Mammary epithelial cell (primary cell): ENCODE measurements at regions not wholly inside any gene's neighbourhood (a gene's known extent, or its start where the extent isn't known, plus 50 kb on each side); places are given as distances from the start of the nearest gene placed in this dataset.

Source experiments
- CTCF ChIP-seq, 2 donors: IDR thresholded peaks in 1 of 2; conservative IDR thresholded peaks in 1 of 2; 2 replicates each; pipeline ENCODE4 v1.5.1; 2011 to 2012; ENCODE audit warnings: inconsistent platforms in 2 of 2, low read length in 2 of 2, mild to moderate bottlenecking in 2 of 2, control low read depth in 1 of 2, low read depth in 1 of 2; ENCODE audit not compliant: insufficient read depth in 1 of 2; ENCODE audit errors: extremely low read depth in 1 of 2
- EZH2 ChIP-seq: IDR thresholded peaks from 2 replicates; pipeline ENCODE4 v1.6.1; 2012; ENCODE audit warnings: low read length, inconsistent platforms, borderline replicate concordance

- no peak for TF ChIP-seq CTCF (conservative IDR thresholded peaks at IDR 0.05 in 1 of 2, IDR thresholded peaks at IDR 0.05 in 1 of 2; ENCODE audit: extremely low read depth in 1 of 2, insufficient read depth in 1 of 2, low read depth in 1 of 2, low read length in 2 of 2)
- no peak for TF ChIP-seq EZH2
Observed at GRCh38 chr11:24389575-24389974, 107.3 kb upstream of the LUZP2 start.
